GM23338 (cell line): ENCODE measurements at regions not wholly inside any gene's neighbourhood (a gene's known extent, or its start where the extent isn't known, plus 50 kb on each side); places are given as distances from the start of the nearest gene placed in this dataset.

ENCODE experiments used
- CTCF ChIP-seq, 2 experiments: fragments of 200-600 bp in 1 of 2; sonication (generic) in 1 of 2; conservative IDR thresholded peaks; 2 replicates each; pipeline versions ENCODE4 v1.5.1 to v1.6.1; 2016 to 2017; ENCODE audit warnings: antibody characterized with exemption in 2 of 2, low read depth in 2 of 2, mild to moderate bottlenecking in 2 of 2, moderate library complexity in 1 of 2
- EZH2 ChIP-seq: fragments of 200-600 bp; sonication (generic); IDR thresholded peaks from one replicate; pipeline ENCODE4 v1.8.0; 2017; ENCODE audit warnings: antibody characterized with exemption, mild to moderate bottlenecking, low read depth; ENCODE audit not compliant: unreplicated experiment

- no peak for TF ChIP-seq CTCF (conservative IDR thresholded peaks at IDR 0.05; ENCODE audit: low read depth in 2 of 2)
- TF ChIP-seq EZH2 = no peak
These were observed 75.9 kb upstream of the ALDH1L1 start for GRCh38 chr3:126256251-126256650.
